ENCODE measurements at regions not wholly inside any gene's neighbourhood (a gene's known extent, or its start where the extent isn't known, plus 50 kb on each side); places are given as distances from the start of the nearest gene placed in this dataset.

DNA sequence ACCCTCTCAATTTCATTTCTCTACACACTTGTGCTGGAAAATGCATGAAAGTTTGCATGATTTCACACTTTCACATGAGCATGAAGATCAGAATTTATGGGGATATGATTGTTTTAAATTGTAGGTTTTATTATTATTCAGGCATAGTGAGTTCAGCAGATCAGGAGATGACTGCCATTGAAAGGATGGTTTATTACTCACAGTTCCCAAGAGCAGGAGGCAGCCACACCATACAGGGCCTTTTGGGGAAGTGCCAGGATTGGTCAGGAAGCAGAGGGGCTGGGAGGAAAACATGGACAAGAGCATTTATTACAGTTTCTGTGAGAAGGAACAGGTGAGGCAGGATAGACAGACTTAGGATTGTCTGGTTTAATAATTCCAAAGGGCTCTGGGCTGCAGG is 114.6 kb upstream of the KCNJ15 start:
- no peak overlapping the region for H3K27ac ChIP-seq
- no peaks in the 10 kb centered on the region for H3K27me3 ChIP-seq
- TF ChIP-seq, protein P1, sequence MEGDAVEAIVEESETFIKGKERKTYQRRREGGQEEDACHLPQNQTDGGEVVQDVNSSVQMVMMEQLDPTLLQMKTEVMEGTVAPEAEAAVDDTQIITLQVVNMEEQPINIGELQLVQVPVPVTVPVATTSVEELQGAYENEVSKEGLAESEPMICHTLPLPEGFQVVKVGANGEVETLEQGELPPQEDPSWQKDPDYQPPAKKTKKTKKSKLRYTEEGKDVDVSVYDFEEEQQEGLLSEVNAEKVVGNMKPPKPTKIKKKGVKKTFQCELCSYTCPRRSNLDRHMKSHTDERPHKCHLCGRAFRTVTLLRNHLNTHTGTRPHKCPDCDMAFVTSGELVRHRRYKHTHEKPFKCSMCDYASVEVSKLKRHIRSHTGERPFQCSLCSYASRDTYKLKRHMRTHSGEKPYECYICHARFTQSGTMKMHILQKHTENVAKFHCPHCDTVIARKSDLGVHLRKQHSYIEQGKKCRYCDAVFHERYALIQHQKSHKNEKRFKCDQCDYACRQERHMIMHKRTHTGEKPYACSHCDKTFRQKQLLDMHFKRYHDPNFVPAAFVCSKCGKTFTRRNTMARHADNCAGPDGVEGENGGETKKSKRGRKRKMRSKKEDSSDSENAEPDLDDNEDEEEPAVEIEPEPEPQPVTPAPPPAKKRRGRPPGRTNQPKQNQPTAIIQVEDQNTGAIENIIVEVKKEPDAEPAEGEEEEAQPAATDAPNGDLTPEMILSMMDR (IDR thresholded peaks at IDR 0.05), result no peak
- TF ChIP-seq POLR2A (IDR thresholded peaks at IDR 0.05) (no peak), EP300 (IDR thresholded peaks at IDR 0.05) (no peak)
- peaks cover 0 to 8% (median 0%) of the 10 kb centered on the region in 4 donors for H3K4me1 ChIP-seq
- no peak overlapping the region for H3K4me3 ChIP-seq
- H3K9me3 ChIP-seq, result peaks cover 0 to 15% (median 0%) of the 10 kb centered on the region in 4 donors
- DNase-seq (ENCODE audit: low spot score in 2 of 2), result no peak
- no peaks in the 10 kb centered on the region for H3K36me3 ChIP-seq

DNA sequence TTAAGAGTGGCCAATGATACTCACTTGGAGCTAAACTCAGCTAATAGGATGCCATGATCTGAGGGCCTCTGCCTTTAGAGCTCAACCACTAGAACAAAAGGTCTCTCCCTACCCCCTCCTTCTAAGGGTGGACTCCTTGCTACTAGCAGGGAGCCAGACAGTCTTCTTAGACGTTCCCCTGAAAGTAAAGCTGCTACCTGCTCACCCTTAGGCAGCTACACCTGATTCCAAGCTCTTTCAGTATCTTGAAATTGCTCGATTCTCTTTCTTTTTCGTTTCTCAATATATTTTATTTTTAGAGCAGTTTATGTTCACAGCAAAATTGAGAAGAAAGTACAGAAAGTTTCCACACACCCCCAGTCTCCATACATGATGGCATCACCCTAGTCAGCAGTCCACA is 112.6 kb upstream of the KCNJ15 start:
- Histone ChIP-seq H3K4me1 (peaks cover 0 to 8% (median 0%) of the 10 kb centered on the region in 4 donors), H3K36me3 (no peaks in the 10 kb centered on the region), H3K27ac (no peak overlapping the region), H3K9me3 (peaks cover 0 to 15% (median 0%) of the 10 kb centered on the region in 4 donors), H3K4me3 (no peak overlapping the region), H3K27me3 (no peaks in the 10 kb centered on the region)
- no peak for DNase-seq (ENCODE audit: low spot score in 2 of 2)
- 71 to 76% methylated on average over 3 of the region's 3 CpGs for WGBS, 2 donors
- TF ChIP-seq POLR2A (IDR thresholded peaks at IDR 0.05) (no peak), EP300 (IDR thresholded peaks at IDR 0.05) (no peak)
- TF ChIP-seq, protein P1 (IDR thresholded peaks at IDR 0.05), result no peak

DNA sequence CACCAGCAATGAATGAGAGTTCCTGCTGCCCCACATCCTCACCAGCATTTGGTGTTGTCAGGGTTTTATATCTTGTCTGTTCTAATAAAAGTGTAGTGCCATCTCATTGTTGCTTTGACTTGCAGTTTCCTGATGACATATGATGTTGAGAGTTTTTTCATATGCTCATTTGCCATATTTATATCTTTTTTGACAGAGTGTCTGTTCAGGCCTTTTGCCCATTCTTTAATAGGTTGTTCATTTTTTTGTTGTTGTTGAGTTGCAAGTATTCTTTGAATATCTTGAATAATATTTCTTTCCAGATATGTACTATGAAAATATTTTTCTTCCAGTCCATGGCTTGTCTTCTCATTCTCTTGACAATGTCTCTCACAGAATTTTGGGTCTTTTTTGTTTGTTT is 111.7 kb upstream of the KCNJ15 start:
- Histone ChIP-seq H3K27me3 (no peaks in the 10 kb centered on the region), H3K9me3 (peaks cover 0 to 15% (median 0%) of the 10 kb centered on the region in 4 donors), H3K36me3 (no peaks in the 10 kb centered on the region), H3K27ac (no peak overlapping the region), H3K4me3 (no peak overlapping the region), H3K4me1 (peaks cover 0 to 6% (median 0%) of the 10 kb centered on the region in 4 donors)
- TF ChIP-seq EP300 (IDR thresholded peaks at IDR 0.05) (no peak), POLR2A (IDR thresholded peaks at IDR 0.05) (no peak)
- TF ChIP-seq, protein P1 (IDR thresholded peaks at IDR 0.05), result no peak
- DNase-seq (ENCODE audit: low spot score in 2 of 2), result no peak

DNA sequence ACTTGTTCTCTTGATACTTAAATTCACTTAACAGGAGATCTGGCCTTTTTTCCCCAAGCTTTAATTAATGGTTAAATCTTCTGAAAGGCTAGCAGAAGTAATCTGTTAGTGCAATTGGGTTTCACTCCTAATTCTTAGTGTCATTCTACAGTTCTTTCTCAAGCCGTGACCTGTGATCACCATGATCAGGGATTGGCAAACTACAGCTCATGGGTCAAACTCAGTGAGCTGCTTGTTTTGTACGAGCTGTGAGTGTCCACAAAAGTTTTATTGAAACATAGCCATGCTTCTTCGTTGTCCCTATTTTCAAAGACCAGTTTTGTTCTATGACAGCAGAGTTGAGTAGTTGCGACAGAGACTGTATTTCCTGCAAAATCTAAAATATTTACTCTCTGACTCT is 109.4 kb upstream of the KCNJ15 start:
- H3K36me3 ChIP-seq, result no peaks in the 10 kb centered on the region
- no peaks in the 10 kb centered on the region for H3K4me1 ChIP-seq
- DNase-seq (ENCODE audit: low spot score in 2 of 2), result no peak
- H3K27ac ChIP-seq, result no peak overlapping the region
- 46 to 56% methylated on average over 4 of the region's 4 CpGs for WGBS, 2 donors
- H3K4me3 ChIP-seq, result no peak overlapping the region
- no peak for TF ChIP-seq EP300 (IDR thresholded peaks at IDR 0.05)
- TF ChIP-seq POLR2A (IDR thresholded peaks at IDR 0.05), result no peak
- TF ChIP-seq, protein P1 (IDR thresholded peaks at IDR 0.05), result no peak
- H3K27me3 ChIP-seq, result peaks cover 0 to 2% of the 10 kb centered on the region in 2 donors
- H3K9me3 ChIP-seq, result peaks cover 0 to 15% (median 0%) of the 10 kb centered on the region in 4 donors

DNA sequence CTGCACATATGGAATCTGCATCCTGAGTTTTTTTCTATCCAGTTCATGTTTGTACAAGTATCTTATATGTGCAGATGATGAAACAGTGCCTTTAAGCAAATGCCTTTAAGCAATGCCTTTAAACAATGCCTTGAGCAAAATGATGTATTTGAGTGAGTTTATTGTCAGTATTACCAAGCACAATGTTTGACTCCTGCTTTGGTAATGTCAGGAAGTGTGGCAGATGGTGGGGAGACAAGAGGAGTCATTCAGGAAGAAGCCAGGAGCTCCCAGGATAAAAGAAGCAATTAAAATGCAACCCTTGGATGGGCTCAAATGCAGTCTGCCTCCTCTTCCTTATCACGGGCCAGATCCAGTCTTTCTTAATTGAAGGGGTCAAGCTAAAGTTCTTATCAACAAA is 108.7 kb upstream of the KCNJ15 start:
- Histone ChIP-seq H3K27me3 (peaks cover 0 to 3% of the 10 kb centered on the region in 2 donors), H3K9me3 (peaks cover 0 to 15% (median 0%) of the 10 kb centered on the region in 4 donors), H3K4me3 (no peak overlapping the region), H3K36me3 (no peaks in the 10 kb centered on the region), H3K4me1 (no peaks in the 10 kb centered on the region), H3K27ac (no peak overlapping the region)
- WGBS, 2 donors, result 29 to 43% methylated on average over 1 of the region's 1 CpG
- DNase-seq (ENCODE audit: low spot score in 2 of 2), result no peak
- TF ChIP-seq POLR2A (IDR thresholded peaks at IDR 0.05) (no peak), EP300 (IDR thresholded peaks at IDR 0.05) (no peak)
- TF ChIP-seq, protein P1 (IDR thresholded peaks at IDR 0.05), result no peak
